ENCODE measurements at regions not wholly inside any gene's neighbourhood (a gene's known extent, or its start where the extent isn't known, plus 50 kb on each side); places are given as distances from the start of the nearest gene placed in this dataset.
A peak's percentile ranks its signal among the peaks of the same experiment; 100 is the strongest.

GRCh38 chr1:63261736-63262458 lies 60.5 kb upstream of the FOXD3 start:
- no peak for TF ChIP-seq CTCF (conservative IDR thresholded peaks at IDR 0.05; ENCODE audit: control insufficient read depth, insufficient read depth, low read depth, low read length)
- H3K4me3 ChIP-seq (ENCODE audit: control insufficient read depth, low read depth, low read length) = no peak overlapping the region
- DNase-seq (ENCODE audit: low read depth) = peak; percentile 42

DNA sequence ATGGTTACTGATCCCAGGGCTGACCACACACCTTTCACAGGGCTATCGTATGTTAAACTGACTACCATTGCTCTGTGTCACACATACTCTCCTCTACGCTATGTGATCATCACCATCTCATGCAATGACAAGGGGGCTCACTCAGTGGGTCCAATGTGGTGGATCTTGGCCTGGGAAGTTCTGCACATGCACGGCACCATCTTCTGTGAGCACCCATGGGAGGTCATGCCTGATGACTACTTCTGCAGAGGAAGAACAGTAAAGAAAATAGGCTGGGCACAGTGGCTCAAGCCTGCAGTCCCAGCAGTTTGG lies 60.0 kb upstream of the FOXD3 start:
- TF ChIP-seq CTCF (conservative IDR thresholded peaks at IDR 0.05; ENCODE audit: control insufficient read depth, insufficient read depth, low read depth, low read length) = no peak
- H3K4me3 ChIP-seq (ENCODE audit: control insufficient read depth, low read depth, low read length) = no peak overlapping the region
- no peak for DNase-seq (ENCODE audit: low read depth)

DNA sequence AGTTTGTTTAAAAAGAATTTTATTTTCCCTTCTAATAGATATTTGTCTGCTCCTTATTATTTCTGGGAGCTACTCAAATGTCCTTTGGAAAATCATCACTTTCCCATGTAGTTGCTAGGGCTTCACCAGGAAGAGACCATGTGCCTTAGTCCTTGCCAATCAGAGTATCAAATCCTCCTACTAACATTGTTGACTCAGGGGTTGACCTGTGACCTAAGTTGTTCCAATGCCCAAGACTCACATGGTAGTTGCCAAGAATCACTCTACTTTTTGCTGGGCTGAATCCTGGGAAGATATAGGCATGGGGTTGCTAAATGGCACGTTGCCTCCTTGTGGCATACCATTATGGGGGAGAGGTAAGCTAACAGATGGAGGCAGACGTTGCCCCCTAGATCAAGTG lies 58.2 kb upstream of the FOXD3 start:
- TF ChIP-seq CTCF (conservative IDR thresholded peaks at IDR 0.05; ENCODE audit: control insufficient read depth, insufficient read depth, low read depth, low read length) = no peak
- DNase-seq (ENCODE audit: low read depth) = peak; percentile 30
- H3K4me3 ChIP-seq (ENCODE audit: control insufficient read depth, low read depth, low read length) = no peak overlapping the region

DNA sequence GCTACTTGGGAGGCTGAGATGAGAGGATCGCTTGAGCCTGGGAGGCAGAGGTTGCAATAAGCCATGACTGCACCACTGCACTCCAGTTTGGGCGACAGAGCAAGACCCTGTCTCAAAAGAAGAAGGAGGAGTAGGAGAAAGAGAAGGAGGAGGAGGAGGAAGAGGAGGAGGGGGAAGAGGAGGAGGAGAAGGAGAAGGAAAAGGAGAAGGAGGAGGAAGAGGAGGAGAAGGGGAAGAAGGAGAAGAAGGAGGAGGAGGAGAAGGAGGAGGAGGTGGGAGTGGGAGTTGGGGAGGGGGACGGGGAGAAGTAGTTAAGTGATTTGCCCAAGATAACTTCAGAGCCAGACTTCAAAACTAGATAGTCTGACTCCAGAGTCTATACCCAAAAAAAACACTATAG lies 55.5 kb upstream of the FOXD3 start:
- TF ChIP-seq CTCF (conservative IDR thresholded peaks at IDR 0.05; ENCODE audit: control insufficient read depth, insufficient read depth, low read depth, low read length) = no peak
- H3K4me3 ChIP-seq (ENCODE audit: control insufficient read depth, low read depth, low read length) = no peak overlapping the region
- no peak for DNase-seq (ENCODE audit: low read depth)

- H3K4me3 ChIP-seq (ENCODE audit: control insufficient read depth, low read depth, low read length) = no peak overlapping the region
- no peak for DNase-seq (ENCODE audit: low read depth)
- no peak for TF ChIP-seq CTCF (conservative IDR thresholded peaks at IDR 0.05; ENCODE audit: control insufficient read depth, insufficient read depth, low read depth, low read length)
These were observed 53.5 kb upstream of the FOXD3 start for GRCh38 chr1:63268876-63269275.

DNA sequence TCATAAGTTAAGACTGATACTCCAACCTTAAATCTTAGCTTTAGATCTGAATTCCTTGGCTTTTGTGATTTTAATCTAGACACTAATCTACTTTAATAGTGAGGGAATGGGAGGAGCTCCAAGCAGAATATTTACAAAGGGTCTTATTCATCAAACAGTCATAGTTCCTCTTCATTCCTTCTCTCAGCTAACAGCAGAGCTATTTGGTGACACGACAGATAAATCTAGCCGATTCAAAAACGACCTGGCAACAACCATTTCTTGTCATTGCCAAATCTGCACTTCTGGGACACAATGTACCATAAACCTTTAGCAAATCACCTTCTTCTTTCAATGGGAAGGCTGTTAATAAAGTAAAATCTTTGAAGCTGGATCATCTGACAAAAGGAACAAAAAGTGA lies 52.8 kb upstream of the FOXD3 start:
- no peak overlapping the region for H3K4me3 ChIP-seq (ENCODE audit: control insufficient read depth, low read depth, low read length)
- TF ChIP-seq CTCF (conservative IDR thresholded peaks at IDR 0.05; ENCODE audit: control insufficient read depth, insufficient read depth, low read depth, low read length) = no peak
- peak; percentile 1 for DNase-seq (ENCODE audit: low read depth)

Measured in fibroblast of mammary gland (primary cell).